SKM-1 treated with dmso at 0.1 percent for 144 hours (cell line): ENCODE measurements at regions not wholly inside any gene's neighbourhood (a gene's known extent, or its start where the extent isn't known, plus 50 kb on each side); places are given as distances from the start of the nearest gene placed in this dataset.
"Not testable (repeated sequence)": the region's sequence is repeated elsewhere in the genome, so short reads cannot be mapped to it uniquely, and the experiment has no call there.

Experiments used
- DNase-seq: peaks from one replicate; lab custom pipeline; 2025; ENCODE audit not compliant: unreplicated experiment; lab: John Stamatoyannopoulos, UW

DNA sequence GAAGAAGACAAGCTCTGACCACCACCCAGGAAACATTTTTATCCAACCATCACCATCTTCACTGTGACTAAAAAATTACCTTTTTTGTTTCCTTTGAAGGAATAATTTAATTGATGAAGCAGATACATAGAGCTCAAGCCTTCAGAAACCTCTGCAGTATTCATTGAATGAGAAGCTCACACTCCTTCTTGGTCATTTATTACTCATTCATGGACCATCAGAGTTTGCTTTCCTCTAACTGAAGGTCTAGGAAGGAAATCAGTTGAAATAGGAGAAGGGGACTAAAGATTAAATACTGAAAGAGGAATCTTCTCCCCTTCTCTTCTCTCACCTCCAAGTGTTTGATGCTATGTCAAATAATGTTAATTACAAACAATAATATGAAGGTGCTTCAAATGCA lies 290.6 kb upstream of the KLF3 start:
- DNase-seq = no peak

DNA sequence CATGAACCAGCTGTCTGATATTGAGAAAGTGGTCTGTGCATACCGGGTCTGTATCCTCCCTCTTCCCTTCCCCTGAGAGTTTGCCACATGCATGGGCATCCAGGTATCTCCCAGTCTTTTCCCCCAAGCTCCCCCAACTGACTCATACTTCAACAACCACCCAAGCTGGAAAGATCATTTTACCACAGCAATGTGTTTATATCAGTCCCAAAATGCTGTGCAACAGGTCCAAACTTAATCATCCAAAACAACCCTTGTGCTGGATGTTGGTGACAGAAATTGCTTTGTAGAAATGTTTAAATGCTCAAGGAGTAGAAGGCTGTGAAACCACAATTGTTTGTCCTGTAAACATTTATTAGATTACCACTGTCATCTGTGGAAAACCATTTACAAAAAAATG lies 286.8 kb upstream of the KLF3 start:
- DNase-seq = no peak

DNA sequence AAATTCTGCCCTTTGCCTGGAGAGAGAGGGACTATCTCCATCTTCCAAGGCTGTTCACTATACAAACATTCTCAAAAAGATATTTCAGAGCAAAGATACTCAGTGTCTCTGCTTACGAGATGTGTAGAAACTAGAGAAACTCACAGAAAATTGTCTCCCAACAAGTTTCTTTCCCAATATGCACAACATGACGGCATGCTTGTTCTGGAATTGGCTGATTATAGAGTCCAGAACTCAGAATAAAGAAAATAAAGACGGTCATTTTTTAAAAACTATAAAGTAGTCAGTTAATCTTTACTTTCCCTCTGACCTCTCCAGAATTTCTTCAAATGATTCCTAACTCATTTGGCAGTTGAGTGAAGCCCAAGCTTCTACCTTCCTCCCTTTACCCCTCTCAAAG lies 285.5 kb upstream of the KLF3 start:
- DNase-seq = no peak

DNA sequence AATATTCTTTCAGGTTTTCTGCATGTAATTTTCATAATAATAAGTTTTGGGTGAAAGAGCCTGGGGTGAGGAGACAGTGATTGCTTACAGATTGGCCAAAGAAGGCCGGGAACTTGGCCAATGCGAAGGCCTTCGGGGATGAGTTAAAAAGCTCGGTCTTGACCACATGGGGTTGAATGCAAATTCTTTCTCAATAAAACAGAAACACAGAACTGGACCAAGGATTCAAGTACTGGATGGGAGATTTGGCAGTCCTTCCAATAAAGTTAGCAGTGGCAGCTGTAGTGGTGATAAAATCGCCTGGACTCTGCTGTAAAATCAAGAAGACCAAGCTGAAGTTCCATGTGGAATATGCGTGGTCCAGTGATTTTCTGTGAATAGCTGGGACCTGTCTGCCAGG lies 282.2 kb upstream of the KLF3 start:
- DNase-seq = no peak

DNA sequence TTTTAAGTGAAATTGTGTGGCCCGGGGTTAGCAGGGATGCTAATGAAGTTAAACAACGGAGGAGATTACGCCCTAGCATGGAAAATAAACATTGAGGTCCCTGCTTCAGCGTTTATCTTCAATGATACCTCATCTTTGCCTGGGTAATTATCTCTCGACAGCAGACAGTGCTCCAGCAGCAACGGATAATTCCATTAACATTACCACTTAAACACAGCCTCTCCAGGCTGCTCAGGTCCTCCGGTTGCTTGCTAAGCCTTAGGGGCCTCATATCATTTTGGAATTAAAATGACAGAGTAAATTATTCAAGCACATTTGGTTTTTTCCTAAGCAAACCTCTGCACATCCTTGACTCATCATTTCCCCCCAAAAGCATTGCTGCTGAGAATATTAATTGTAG lies 281.5 kb upstream of the KLF3 start:
- DNase-seq = no peak

DNA sequence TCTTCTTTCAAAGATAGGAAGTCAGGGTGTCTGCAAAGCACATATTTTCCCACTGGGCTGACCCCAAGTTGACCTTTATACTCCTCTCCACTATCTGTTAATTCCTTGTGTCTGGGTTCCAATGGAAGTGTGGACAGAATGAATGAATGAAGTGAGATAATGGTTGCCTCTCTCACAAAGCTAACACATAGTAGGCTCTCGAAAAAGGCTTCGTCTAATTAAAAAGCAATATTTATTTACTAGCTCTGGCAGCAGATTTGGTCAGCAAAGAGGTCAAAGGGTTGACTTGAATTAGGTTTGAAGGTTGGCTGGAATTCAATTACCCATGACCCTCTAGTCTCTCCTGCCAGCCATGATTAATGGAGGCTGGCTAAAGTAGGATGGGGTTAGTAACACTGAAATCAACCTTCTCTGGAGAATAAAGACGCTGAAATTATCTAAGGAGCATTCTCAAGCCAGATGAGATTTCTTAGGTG lies 280.3 kb upstream of the KLF3 start:
- no peak for DNase-seq

DNA sequence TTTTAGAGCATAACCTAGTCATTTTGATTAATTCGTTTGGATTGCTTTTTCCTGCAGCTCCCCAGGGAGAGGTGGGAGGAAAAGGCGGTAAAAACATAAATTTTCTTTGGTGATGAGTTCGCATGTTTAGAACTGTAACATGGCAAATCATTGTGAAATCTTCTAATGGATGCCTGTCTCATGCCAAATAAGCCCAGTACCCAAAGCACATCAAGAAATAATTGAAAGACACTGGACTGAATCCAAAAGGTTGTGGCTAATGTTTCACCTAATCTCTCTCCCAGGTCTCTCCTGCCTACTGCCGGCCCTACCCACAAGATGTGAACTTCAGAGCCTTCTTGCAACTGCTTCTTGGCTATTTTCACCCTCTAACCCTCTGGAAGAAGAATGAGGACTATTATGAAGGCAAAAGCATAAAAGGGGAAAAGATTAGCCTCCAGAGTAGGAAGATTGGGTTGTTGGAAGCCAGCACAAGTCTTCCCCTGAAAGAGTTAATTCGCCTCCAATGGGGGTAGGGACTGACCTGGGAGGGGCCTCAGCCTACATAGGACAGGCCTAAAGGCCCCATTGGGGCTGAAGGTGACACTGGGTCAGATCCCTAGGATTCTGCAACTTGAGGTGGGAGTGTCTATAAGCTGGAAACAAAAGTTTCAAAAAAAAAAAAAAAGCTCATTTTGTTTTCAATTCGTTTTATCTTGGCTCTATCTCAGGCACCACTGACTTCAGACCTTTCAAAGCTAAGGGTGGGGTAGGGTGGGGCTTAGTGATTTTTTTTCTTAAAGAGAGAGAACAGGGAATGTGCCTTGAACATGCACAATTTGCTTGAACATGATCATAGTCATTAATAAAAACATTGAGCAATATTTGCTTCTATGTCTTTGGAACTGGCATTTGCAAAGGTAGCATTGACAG lies 278.6 kb upstream of the KLF3 start:
- DNase-seq = no peak

DNA sequence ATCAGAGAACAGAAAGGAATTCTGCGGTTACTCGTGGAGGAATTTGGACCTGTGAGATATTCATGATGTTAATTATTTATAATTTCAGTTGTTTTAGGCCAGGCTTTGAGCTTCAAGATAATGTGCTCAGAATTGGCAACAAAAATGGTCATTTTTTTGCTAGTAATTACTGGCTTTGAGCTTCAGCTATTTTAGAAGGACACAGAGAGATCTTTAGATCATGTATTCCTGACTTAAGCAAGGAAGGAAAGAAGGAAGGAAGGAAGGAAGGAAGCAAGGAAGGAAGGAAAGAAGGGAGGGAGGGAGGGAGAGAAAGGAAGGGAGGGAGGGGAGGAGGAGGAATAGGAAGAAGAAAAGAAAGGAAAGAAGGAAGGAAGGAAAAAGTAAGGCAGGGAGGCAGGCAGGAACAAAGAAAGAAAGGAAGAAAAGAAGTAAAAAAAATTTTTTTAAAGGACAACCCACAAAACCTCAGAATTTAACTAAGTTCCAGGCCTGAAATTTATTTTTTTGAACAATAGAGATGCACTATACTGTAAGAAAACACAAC lies 277.9 kb upstream of the KLF3 start:
- no peak for DNase-seq

DNA sequence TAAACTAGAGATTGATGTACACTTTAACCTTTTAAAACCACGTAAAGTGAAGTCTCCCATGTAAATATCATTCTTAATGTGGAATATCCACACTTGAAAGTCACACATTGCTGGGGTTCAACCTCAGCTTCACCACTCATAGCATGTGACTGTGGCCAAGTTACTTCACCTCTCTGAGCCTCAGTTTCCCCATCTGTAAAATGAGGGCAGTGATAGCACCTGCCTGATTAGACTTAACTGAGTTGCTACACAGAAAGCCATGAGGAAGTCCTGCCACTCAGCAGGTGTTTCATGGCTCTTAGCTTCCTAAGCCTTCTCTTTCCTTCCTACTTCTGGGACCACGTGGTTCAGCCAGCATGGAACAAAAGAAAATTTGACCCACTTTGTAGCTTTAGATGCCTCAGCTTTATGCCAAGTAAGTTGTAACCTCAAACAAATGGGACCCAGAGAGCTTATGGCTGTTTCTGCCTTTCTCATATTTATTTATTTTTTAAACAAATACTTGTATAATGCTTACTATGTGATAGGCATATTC lies 277.3 kb upstream of the KLF3 start:
- no peak for DNase-seq

DNA sequence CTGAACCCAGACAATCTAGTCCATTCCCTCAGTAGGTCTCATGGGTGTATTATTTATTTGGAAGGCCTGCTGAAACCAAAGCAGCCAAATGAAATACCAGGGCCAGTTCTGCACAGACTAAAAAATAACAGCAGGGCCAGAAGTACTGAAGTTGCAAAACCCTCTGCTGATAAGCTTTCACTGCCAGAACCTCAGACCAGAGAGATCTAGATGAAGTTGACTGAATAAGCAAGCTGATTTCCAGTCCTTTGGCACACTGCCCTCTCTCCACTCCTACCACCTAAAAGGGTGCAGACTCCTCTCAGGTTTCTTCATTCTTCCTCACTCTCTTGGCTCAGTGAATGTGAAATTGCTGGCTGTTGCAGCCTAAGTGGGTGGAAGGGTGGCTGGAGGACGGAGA lies 276.7 kb upstream of the KLF3 start:
- DNase-seq = no peak

DNA sequence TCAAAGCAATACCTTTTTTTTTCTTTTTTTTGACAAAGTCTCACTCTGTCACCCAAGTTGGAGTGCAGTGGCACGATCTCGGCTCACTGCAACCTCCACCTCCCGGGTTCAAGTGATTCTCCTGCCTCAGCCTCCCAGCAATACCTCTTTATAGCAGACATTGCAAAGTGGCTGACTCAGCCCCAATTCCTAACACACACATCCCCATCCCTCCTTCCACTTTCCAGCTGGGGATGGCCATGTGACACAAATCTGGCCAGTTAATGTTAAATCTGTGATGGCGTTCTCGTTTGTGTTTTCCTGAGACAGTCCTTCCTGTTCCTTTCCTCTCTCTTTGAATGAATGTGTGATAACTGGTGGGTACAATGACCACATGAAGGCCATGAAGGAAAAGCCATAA lies 276.2 kb upstream of the KLF3 start:
- no peak for DNase-seq

DNA sequence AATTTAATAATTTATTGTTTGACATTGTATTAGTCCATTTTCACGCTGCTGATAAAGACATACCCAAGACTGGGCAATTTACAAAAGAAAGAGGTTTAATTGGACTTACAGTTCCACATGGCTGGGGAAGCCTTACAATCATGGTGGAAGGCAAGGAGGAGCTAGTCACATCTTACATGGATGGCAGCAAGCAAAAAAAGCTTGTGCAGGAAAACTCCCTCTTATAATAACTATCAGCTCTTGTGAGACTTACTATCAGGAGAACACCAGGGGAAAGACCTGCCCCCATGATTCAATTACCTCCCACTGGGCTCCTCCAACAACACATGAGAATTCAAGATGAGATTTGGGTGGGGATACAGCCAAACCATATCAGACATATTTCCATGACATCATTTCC lies 275.1 kb upstream of the KLF3 start:
- not testable (repeated sequence) for DNase-seq

DNA sequence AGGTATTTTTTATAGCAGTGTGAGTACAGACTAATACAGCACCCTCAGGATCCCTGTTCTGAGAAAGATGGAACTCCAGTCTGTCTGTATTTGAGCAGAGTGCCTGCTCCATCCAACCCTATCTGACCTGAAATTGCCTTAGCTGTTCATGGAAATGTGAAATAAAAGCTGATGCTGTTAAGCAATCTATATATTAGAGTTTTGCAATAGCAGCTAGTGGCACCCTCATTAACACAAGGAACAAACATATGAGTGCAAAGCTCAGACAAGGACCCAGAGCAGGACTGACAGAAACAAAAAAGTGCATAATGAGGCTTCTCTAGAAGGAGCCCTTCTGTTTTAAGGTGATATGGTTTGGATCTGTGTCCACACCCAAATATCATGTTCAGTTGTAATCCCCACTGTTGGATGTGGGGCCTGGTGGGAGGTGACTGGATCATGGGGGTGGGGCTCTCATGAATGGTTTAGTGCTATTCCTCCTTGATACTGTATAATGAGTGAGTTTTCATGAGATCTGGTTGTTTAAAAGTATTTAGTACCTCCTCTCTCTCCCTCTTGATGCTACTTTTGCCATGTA lies 272.9 kb upstream of the KLF3 start:
- no peak for DNase-seq

DNA sequence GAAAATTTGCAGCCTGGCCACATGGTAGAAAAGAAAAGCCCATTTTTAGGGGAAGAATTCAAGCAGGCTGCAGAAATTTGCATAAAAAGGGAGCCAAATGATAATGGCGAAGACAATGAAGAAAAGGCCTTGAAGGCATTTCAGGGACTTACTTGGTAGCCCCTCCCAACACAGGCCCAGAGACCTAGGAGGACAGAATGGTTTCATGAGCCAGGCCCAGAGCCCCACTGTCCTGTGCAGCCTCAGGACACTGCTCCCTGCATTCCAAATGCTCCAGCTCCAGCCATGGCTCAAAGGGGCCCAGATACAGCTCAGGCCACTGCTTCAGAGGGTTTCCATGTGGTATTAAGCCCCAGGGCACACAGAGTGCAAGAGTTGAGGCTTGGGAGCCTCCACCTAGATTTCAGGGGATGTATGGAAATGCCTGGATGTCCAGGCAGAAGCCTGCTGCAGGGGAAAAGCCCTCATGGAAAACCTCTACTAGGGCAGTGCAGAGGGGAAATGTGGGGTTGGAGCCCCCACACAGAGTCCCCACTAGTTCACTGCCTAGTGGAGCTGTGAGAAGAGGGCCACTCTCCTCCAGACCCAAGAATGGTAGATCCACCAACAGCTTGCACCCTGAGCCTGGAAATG lies 271.7 kb upstream of the KLF3 start:
- no peak for DNase-seq

DNA sequence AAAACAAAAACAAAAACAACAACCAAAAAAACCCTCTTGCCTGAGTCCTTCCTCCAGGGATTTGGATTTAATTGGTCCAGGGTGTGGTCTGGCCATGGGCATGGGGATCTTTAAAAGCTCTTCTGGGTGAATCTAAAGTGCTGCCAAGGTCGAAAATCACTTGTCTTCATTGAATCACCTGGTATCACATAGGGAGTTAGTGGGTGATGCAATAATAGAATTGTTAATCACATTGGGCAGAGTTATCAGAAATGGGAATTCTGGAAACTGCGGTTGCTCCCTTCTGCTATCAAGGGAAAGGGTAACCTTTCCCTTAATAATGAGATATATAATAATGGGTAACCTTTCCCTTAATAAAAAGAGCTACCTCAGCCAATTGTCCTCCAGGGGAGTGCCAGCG lies 267.9 kb upstream of the KLF3 start:
- no peak for DNase-seq

DNA sequence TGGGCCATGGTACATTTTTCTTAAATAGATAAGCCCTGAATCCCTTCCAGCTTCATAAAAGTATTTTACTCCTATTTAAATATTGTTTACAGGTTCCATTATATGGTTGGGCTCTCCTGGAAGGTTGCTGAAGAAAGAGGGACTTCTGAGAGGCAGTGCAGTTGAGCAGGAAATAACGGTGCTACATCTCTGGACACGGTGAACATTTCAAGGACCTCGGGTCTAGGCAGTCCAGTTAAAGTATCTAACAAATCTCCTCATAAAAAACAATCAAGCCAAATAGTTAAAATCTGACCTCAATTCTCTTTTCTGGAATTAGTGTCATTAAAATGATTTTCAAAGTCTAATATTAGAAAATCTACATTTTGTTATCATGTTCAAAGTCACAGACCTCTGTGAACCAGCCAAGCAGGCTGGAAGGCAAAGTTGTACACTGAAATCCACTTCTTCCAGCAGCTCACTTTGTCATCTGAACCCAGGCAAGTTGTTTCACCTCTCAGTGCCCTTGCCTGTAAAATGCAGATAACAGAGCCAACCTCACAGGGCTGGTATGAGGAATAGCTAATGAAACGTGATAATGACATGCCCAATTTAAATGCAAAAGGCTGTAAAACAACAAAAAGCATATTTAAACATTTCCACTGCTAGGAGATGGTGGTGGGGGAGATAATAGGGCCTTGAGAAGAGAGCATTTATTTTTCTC lies 267.0 kb upstream of the KLF3 start:
- no peak for DNase-seq

DNA sequence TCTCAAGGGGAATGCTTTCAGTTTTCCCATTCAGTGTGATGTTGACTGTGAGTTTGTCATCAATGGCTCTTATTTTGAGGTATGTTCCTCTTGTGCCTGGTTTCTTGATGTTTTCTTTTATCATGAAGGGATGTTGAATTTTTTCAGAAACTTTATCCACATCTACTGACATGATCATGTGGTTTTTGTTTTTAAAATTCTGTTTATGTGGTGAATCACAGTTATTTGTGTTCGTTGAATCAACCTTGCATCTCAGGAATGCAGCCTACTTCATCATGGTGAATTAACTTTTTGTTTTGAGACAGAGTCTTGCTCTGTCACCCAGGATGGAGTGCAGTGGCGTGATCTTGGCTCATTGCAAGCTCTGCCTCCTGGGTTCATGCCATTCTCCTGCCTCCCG lies 263.1 kb upstream of the KLF3 start:
- no peak for DNase-seq

DNA sequence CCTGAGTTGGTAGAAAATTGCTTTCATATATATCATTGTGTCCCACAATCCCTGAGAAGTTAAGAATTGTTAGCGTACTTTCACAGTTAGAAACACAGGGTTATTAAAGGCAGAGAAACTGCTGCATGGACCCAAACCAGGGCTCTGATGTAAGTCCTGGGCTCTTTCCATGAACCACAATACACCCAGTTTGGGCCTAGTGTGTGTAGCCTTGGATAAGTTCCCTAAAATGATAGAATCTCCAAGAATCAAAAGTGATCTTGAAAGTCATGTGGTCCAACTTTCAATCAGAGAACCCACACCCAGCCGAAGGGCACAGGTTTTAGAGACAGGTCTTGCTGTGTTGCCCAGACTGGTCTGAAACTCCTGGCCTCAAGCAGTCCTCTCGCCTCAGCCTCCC lies 257.8 kb upstream of the KLF3 start:
- DNase-seq = no peak

DNA sequence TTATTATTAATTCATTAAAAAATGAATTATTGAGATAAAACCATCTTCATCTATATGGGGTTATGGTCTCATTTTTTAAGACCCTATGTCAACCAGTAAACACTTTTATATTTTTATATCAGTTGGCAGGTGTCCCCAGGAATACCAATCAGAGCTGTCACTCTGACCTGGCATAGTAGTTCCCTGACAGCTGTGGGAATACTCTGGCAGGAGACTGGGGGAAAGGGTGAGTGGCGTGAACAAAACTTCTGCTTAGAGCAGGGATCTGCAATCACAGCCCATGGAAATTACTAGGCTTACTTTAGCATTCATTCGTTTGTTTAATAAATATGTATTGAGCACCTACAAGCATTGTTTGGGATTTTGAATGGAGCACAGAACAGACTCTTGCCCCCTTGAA lies 254.1 kb upstream of the KLF3 start:
- DNase-seq = no peak

DNA sequence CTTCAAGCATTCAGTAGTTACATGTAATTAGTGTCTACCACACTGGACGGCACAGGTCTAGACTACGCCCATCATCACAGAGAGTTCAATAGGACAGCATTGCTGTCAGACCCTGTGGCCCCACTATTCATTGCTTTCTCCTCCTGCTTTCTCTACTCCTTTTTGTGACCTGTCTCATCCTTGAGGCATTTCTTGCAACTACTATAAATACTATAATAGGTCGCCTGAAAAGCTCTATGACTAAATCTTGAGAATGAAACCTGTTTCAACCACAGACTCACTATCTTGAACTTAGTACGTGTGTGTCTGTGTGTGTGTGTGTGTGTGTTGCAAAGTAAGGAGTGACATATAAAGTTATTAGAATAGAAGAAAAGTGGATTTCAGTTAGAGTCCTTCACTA lies 252.9 kb upstream of the KLF3 start:
- DNase-seq = no peak

DNA sequence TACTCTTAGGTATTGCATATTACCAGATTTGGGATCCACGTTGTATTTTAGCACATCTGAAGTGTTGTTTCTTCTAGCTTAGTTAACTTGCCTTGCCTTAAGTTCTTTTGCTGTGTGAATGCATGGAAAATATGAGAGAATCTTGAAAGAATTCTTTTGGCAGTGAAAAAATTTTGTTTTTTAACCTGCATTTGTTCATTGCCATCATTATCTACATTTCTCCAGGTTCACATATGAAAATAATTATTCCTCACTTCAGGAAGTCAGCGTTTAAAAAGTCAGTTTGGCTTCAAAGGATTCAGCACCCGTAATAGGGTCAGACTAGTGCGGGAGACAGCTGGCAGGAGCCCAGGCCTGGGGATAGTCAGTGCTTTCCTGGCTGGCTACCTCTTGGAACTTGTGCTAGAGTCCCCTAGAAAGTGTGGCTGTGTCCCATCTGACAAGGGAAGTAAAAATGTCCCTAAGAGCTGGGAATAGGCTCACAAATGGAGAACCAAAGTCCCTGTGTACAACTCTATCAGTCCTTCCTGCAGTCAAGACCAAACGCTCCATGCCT lies 251.9 kb upstream of the KLF3 start:
- DNase-seq = no peak
